Natural killer cell (primary cell): ENCODE measurements at regions not wholly inside any gene's neighbourhood (a gene's known extent, or its start where the extent isn't known, plus 50 kb on each side); places are given as distances from the start of the nearest gene placed in this dataset.

Source experiments
- ATAC-seq, 3 donors: fragments of 150-1000 bp in 2 of 3; fragments of 200-7000 bp in 1 of 3; cut with Tn5 transposase; 1 replicate in 1 of 3; 2 replicates in 2 of 3; pipeline ENCODE4 v1.10.0; 2021; ENCODE audit warnings: mild to moderate bottlenecking in 2 of 3, moderate library complexity in 2 of 3
- DNase-seq, 2 donors: peaks; one replicate each; pipeline versions ENCODE4 v3.0.0 to v3.0.0-alpha.2; 2013 to 2021; ENCODE audit warnings: mixed read lengths in 1 of 2
- H3K27ac ChIP-seq: one replicate; pipeline ENCODE4 v1.5.1; 2013; ENCODE audit warnings: mild to moderate bottlenecking, low read length
- H3K27me3 ChIP-seq: one replicate; pipeline ENCODE4 v1.6.1; 2013; ENCODE audit warnings: low read length; ENCODE audit not compliant: control insufficient read depth, insufficient read depth
- H3K36me3 ChIP-seq: one replicate; pipeline ENCODE4 v1.6.1; 2013; ENCODE audit warnings: low read length; ENCODE audit not compliant: control insufficient read depth, insufficient read depth
- H3K4me1 ChIP-seq: one replicate; pipeline ENCODE4 v1.6.1; 2013; ENCODE audit warnings: low read length; ENCODE audit not compliant: control insufficient read depth, insufficient read depth
- H3K4me3 ChIP-seq: one replicate; pipeline ENCODE4 v1.5.1; 2013; ENCODE audit warnings: low read length
- H3K9me3 ChIP-seq: one replicate; pipeline ENCODE4 v1.6.1; 2013; ENCODE audit warnings: low read length; ENCODE audit not compliant: control insufficient read depth, insufficient read depth
- H3K27ac Mint-ChIP-seq, 2 donors: one replicate each; pipeline ENCODE4 v1.8.0; 2022; ENCODE audit warnings: mild to moderate bottlenecking in 2 of 2, mixed read lengths in 2 of 2, moderate library complexity in 1 of 2
- H3K27me3 Mint-ChIP-seq, 2 donors: one replicate each; pipeline ENCODE4 v1.8.0; 2022; ENCODE audit warnings: low read depth in 2 of 2, mixed read lengths in 2 of 2
- H3K36me3 Mint-ChIP-seq: one replicate; pipeline ENCODE4 v1.8.0; 2022; ENCODE audit warnings: mixed read lengths
- H3K4me1 Mint-ChIP-seq, 2 donors: one replicate each; pipeline ENCODE4 v1.8.0; 2022; ENCODE audit warnings: mixed read lengths in 2 of 2
- H3K4me3 Mint-ChIP-seq: one replicate; pipeline ENCODE4 v1.8.0; 2022; ENCODE audit warnings: mild to moderate bottlenecking, moderate library complexity, mixed read lengths
- H3K9me3 Mint-ChIP-seq, 2 donors: one replicate each; pipeline ENCODE4 v1.8.0; 2022; ENCODE audit warnings: mixed read lengths in 2 of 2
- CTCF ChIP-seq: fragments of 200-600 bp; IDR thresholded peaks from one replicate; pipeline ENCODE4 v1.8.0; 2022; ENCODE audit warnings: antibody characterized with exemption
- WGBS: methylation state at CpG from one replicate; pipeline ENCODE4 v1.1.7; 2013; ENCODE audit warnings: missing lambda C conversion rate; ENCODE audit not compliant: insufficient coverage; 5-methylcytosine and 5-hydroxymethylcytosine counted together
- intact Hi-C: fragments of 100-400 bp; cut with micrococcal nuclease; formaldehyde crosslinking; loops from one replicate; pipeline ENCODE4 v1.14.2; 2022

GRCh38 chr7:114783508-114783907 lies 138.4 kb upstream of the MDFIC start:
- 70% methylated on average over 2 of the region's 4 CpGs for whole genome bisulfite sequencing
- peaks cover 2 to 6% of the 10 kb centered on the region in 2 donors for H3K9me3 Mint-ChIP-seq
- H3K4me3 Mint-ChIP-seq, result no peak overlapping the region
- intact Hi-C loops, result no loop called here
- Histone ChIP-seq H3K27ac (no peak overlapping the region), H3K27me3 (no peaks in the 10 kb centered on the region), H3K36me3 (no peaks in the 10 kb centered on the region), H3K4me3 (no peak overlapping the region), H3K9me3 (no peaks in the 10 kb centered on the region), H3K4me1 (no peaks in the 10 kb centered on the region)
- DNase-seq (no peak), ATAC-seq (no peak)
- no peaks in the 10 kb centered on the region for H3K4me1 Mint-ChIP-seq
- H3K36me3 Mint-ChIP-seq, result no peaks in the 10 kb centered on the region
- no peak for TF ChIP-seq CTCF
- no peak overlapping the region for H3K27ac Mint-ChIP-seq
- no peaks in the 10 kb centered on the region for H3K27me3 Mint-ChIP-seq

- no peak overlapping the region for H3K4me3 ChIP-seq
- intact Hi-C loops, result no loop called here
- no peaks in the 10 kb centered on the region for H3K36me3 ChIP-seq
- no peaks in the 10 kb centered on the region for H3K9me3 ChIP-seq
- H3K4me1 ChIP-seq, result no peaks in the 10 kb centered on the region
- H3K27ac Mint-ChIP-seq, result no peak overlapping the region
- WGBS, result 88% methylated on average over 2 of the region's 4 CpGs
- no peak overlapping the region for H3K4me3 Mint-ChIP-seq
- no peaks in the 10 kb centered on the region for H3K27me3 ChIP-seq
- H3K36me3 Mint-ChIP-seq, result no peaks in the 10 kb centered on the region
- no peaks in the 10 kb centered on the region for H3K4me1 Mint-ChIP-seq
- H3K27ac ChIP-seq, result no peak overlapping the region
- DNase-seq, result no peak
- no peak for ATAC-seq
- no peak for TF ChIP-seq CTCF
- peaks cover 2 to 6% of the 10 kb centered on the region in 2 donors for H3K9me3 Mint-ChIP-seq
- H3K27me3 Mint-ChIP-seq, result no peaks in the 10 kb centered on the region
Observed at GRCh38 chr7:114784177-114784576, 137.7 kb upstream of the MDFIC start.

- Mint-ChIP-seq H3K27me3 (no peaks in the 10 kb centered on the region), H3K4me1 (no peaks in the 10 kb centered on the region), H3K36me3 (no peaks in the 10 kb centered on the region), H3K27ac (no peak overlapping the region), H3K9me3 (peaks cover 2 to 6% of the 10 kb centered on the region in 2 donors), H3K4me3 (no peak overlapping the region)
- DNase-seq, result no peak
- Histone ChIP-seq H3K4me3 (no peak overlapping the region), H3K9me3 (no peaks in the 10 kb centered on the region), H3K4me1 (no peaks in the 10 kb centered on the region), H3K27ac (no peak overlapping the region), H3K27me3 (no peaks in the 10 kb centered on the region), H3K36me3 (no peaks in the 10 kb centered on the region)
- 77% methylated on average over 1 of the region's 1 CpG for WGBS
- no peak for ATAC-seq
- intact Hi-C loops, result no loop called here
- no peak for TF ChIP-seq CTCF
Observed at GRCh38 chr7:114784746-114785145, 137.1 kb upstream of the MDFIC start.

- Mint-ChIP-seq H3K36me3 (no peaks in the 10 kb centered on the region), H3K4me1 (no peaks in the 10 kb centered on the region), H3K4me3 (no peak overlapping the region), H3K27me3 (no peaks in the 10 kb centered on the region), H3K9me3 (peaks cover 2 to 6% of the 10 kb centered on the region in 2 donors), H3K27ac (no peak overlapping the region)
- no peaks in the 10 kb centered on the region for H3K4me1 ChIP-seq
- no peak overlapping the region for H3K27ac ChIP-seq
- no peaks in the 10 kb centered on the region for H3K36me3 ChIP-seq
- no peaks in the 10 kb centered on the region for H3K9me3 ChIP-seq
- no peak for TF ChIP-seq CTCF
- WGBS, result 94% methylated on average over 2 of the region's 3 CpGs
- intact Hi-C loops, result no loop called here
- no peaks in the 10 kb centered on the region for H3K27me3 ChIP-seq
- H3K4me3 ChIP-seq, result no peak overlapping the region
- ATAC-seq (no peak), DNase-seq (no peak)
Observed at GRCh38 chr7:114785496-114785895, 136.4 kb upstream of the MDFIC start.
